NCI-H2081 treated with DMSO at 0.1 percent for 48 hours (cell line): ENCODE measurements at regions not wholly inside any gene's neighbourhood (a gene's known extent, or its start where the extent isn't known, plus 50 kb on each side); places are given as distances from the start of the nearest gene placed in this dataset.
"Not testable (repeated sequence)": the region's sequence is repeated elsewhere in the genome, so short reads cannot be mapped to it uniquely, and the experiment has no call there.

ENCODE experiments used
- DNase-seq: peaks from one replicate; lab custom pipeline; 2025; lab: John Stamatoyannopoulos, UW

- no peak for DNase-seq
Measured at GRCh38 chr9:38255599-38255998, 136.9 kb upstream of the ALDH1B1 start.

GRCh38 chr9:38254756-38255155 lies 137.7 kb upstream of the ALDH1B1 start:
- no peak for DNase-seq

DNA sequence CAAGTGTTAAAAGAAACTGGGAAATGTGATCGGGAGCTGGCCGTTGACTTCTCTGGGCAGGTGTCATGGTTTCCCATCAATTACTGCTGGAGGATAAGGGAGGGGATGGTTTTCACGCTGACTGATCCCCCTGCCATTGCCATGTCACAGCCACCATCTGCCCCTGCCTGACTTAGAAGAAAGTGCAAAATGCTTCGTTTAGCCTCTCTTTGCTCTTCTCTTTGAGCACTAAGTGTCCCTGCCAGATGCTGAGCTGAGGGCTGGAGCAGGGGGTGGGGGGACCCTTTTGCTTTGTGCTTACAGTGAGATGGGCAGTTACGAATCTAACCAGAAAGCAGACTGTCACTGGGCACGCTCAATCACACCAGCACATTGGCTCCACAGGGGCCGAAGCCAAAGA lies 138.4 kb upstream of the ALDH1B1 start:
- no peak for DNase-seq

- DNase-seq, result no peak
Measured at GRCh38 chr9:38253200-38253599, 139.3 kb upstream of the ALDH1B1 start.

DNA sequence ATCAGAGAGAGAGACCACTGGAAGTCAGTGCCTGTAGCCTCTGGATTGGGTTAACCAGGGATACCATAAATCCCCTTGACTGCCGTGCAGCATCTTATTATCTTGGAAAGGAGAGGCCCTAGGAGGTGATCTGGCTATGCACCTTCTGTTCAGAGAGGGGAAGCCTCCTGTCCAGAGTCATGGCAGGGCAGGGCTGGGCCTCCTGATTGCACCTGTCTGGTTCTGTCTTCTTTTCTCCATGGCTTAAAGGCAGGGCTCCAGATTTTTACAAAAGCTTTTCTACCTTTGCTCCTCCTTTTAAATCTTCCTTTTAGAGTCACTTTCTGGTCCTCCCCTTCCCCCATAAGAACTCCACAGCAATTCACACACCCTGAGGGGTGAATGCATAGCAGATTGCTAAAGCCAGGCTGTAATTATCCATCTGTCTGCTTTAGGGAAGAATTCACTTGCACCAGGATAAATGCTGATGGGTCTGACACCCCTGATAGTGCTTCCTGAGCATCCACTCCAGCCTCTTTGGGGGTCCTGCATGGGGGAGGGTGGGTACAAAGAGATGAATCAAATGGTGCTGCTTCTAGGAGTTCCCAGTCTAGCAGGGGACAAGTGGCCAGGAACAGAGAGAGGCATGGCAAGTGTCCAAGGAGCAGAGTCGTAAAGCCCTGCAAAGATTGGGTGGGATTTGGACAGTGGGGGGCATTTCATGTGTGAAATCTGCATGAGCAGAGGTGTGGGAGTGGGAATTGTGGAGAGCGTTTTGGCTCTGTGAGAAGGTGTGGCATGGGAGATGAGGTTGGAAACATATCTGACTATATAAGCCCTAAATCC lies 141.3 kb upstream of the ALDH1B1 start:
- no peak for DNase-seq

GRCh38 chr9:38250279-38251035 lies 142.0 kb upstream of the ALDH1B1 start:
- no peak for DNase-seq

- DNase-seq, result no peak
Measured at GRCh38 chr9:38249587-38250210, 142.8 kb upstream of the ALDH1B1 start.

- no peak for DNase-seq
Measured at GRCh38 chr9:38249049-38249448, 143.5 kb upstream of the ALDH1B1 start.

DNA sequence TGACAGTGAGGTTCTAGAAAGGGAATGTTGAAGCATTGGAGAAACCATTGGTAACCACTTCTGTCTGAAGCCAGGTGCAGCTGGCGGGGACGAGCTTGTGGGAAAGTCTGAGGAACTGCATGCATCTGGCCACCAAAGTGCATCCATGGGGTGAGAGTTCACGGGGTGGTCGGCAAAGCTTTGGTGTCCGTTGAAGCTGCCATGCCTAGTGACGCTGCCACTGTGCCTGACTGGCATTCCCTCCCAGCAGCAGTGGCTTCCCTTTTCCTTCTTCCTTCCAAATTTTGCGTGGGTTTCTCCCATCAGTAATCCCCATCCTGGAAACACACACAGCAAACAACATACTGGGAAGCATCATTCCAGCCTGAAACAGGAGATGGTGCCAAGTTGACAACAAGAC lies 145.7 kb upstream of the ALDH1B1 start:
- DNase-seq, result no peak

DNA sequence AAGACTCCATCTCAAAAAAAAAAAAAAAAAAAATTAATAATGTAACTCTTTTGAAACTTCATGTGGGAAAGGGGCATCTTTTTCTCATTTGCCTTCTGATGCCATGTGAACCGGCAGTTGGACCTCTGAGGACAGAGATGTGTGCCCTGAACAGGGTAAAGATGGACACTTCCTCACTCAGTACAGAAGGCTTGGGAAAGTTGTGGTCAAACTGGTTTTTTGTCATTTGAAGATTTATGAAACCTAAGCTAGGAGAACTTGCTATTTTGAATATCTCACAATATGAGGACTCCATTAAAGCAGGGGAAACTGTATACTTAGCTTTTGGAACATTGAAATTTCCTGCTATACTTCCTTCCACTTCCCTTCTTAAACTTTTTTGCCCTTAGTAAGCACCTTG lies 147.5 kb upstream of the ALDH1B1 start:
- DNase-seq, result no peak

DNA sequence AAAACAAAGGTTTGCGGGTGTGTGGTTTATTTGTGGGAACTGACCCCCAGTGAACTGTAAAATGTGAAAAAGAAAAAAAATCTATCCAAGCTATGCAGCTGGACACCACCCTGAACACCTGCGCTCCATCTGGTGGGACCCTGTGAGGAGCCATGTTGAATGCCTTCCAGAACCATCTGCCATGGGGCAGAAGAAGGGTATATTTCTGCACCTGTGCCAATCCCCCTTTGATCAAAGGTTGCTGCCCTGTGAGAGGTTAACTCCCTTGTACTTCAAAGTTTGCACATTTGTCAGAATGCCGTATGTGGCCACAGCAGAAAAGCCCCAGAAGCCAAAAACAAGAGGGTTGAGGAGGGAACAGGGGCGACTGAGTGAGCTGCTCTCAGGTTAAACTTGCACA lies 148.5 kb upstream of the ALDH1B1 start:
- DNase-seq, result no peak

- not testable (repeated sequence) for DNase-seq
Measured at GRCh38 chr9:38242151-38242550, 150.4 kb upstream of the ALDH1B1 start.

- DNase-seq, result no peak
Measured at GRCh38 chr9:38240051-38240450, 152.5 kb upstream of the ALDH1B1 start.

- no peak for DNase-seq
Measured at GRCh38 chr9:38235244-38235643, 157.3 kb upstream of the ALDH1B1 start.

- no peak for DNase-seq
Measured at GRCh38 chr9:38234479-38235170, 157.9 kb upstream of the ALDH1B1 start.

- DNase-seq, result no peak
Measured at GRCh38 chr9:38233796-38234355, 158.6 kb upstream of the ALDH1B1 start.

DNA sequence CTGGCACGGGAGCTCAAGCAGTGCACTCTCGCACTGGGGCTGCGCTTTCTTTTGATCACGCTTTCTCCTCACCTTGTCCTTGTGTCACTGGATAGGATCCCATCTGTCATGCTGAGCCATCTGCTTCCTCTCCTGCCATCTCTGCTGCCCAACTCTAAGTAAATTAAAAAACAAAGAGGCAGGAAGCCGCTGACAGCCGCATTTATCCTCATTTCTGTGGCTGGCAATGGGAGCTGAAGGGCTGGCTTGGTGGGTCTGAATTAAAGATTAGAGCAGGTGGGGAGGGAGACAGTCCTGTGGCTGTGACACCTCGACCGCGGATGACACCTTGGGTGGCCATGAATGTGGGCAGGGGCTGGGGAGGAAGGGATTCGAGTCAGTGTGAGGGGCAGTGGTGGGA lies 159.2 kb upstream of the ALDH1B1 start:
- DNase-seq, result no peak

DNA sequence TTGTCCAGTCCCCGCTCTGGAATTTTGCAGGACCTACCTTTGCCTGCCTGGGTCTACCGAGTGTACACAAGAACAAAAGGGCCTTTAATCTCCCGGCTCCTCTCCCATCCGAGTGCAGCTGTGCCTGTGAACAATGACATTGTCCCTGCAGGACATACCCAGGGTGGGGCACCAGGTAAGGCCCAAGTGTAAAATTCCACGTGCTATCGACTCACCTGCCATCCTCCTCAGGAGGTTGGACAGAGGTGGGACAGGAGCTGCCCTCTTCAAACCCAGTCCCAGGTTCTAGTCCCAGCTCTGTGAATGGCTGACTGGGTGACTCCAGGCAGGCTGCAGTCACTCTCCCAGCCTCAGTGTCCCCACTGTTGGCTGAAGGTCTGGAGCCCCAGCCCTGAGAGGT lies 159.6 kb upstream of the ALDH1B1 start:
- no peak for DNase-seq

- no peak for DNase-seq
Measured at GRCh38 chr9:38229504-38230155, 160.6 kb upstream of the SHB start.

DNA sequence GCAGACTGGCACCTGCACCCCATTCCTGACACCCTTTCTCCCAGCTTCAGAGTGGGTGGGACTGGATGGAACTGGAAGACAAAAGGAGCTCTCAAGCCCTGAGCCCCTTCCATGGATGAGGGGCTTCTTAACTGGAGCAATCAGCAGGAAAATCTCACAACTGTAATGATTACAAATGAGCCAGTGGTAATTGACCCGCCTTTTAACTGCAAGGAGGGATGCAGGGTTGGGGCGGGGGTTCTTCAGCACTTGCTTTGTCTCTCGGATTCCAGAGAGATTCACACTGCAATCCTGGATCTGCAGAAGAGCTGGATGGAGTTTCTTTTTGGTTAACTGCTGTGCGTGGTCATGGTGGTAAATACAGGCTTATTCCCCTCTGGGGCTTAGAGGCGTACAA lies 160.1 kb upstream of the SHB start:
- no peak for DNase-seq

DNA sequence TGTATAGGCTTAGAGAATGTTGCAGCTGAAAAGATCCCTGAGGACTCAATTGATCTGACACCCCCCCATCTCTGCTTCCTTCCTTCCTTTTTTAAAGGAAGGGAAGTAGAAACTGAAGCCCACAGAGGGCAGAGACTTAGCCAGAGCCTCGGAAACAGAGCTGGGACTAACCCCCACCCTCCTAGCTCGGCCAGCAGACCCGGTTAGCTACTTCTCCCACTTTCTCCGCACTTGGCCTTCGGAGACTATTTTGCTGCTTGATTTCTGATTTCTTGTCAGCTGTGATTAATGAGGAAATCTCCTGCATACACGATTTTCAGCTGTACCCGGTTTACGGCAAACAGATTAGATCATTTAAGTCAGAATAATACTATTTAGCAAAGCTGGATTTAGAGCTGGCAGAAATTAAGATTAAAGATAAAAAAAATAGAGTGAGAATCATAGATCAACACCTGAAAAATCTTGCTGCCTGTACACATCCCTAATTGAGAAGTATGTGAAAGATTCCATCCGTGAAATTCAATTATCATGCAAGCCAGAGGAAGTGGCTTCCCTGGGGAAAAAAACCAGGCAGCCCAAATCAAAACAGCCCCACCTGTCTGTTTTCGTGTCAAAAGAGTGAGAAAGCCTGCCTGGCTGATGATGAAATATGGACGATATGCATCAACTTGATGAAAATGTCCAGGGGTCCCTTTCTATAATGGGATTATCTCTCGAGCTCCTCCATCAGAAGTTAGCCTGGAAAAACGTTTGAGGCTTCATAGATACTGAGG lies 159.5 kb upstream of the SHB start:
- no peak for DNase-seq
